ENCODE measurements at regions not wholly inside any gene's neighbourhood (a gene's known extent, or its start where the extent isn't known, plus 50 kb on each side); places are given as distances from the start of the nearest gene placed in this dataset.

DNA sequence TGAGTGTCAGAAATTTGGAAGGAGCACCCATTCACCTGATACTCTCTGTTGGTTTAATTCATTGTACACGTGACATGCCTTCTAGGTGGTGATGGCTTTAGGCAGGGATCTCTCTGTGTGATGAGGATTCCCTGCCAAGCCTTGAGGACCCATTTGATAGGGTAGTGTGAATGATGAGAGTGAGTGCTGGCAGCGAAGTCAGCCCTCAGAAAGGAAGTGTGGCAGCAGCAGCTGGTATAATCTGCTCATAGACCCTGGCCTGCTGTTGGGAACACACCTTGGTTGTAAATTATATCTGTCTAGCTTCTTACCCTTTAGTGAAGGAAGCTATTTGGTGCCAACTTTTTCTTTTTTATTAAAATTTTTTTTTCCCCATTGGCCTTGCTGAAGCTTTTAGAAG lies 164.5 kb downstream of the HAUS1 start:
- H3K9me2 ChIP-seq (replicated peaks; ENCODE audit: low read length): no peaks in the 10 kb centered on the region
- H3K4me2 ChIP-seq (ENCODE audit: low read length): no peak overlapping the region
- no peaks in the 10 kb centered on the region for H3F3A ChIP-seq (ENCODE audit: low read length, unreplicated experiment)
- H3K4me3 ChIP-seq (ENCODE audit: low read length): no peak overlapping the region
- no peak overlapping the region for H3K27ac ChIP-seq (ENCODE audit: low read length)
- H3K36me3 ChIP-seq (ENCODE audit: low read depth, low read length): no peaks in the 10 kb centered on the region
- no peaks in the 10 kb centered on the region for H3K27me3 ChIP-seq (ENCODE audit: low read length)
- no peak for ATAC-seq
- no peaks in the 10 kb centered on the region for H3K79me2 ChIP-seq (ENCODE audit: low read length)
- H3K4me1 ChIP-seq (ENCODE audit: insufficient read depth, low read length): peaks cover 4% of the 10 kb centered on the region
- no peak for DNase-seq
- H3K9me3 ChIP-seq (ENCODE audit: low read length): no peaks in the 10 kb centered on the region
- TF ChIP-seq EZH2phosphoT487 (IDR thresholded peaks at IDR 0.05; ENCODE audit: borderline replicate concordance, low read length) (no peak), EZH2 (IDR thresholded peaks at IDR 0.05; ENCODE audit: low read length, unreplicated experiment) (no peak)
- TF ChIP-seq, protein P1, sequence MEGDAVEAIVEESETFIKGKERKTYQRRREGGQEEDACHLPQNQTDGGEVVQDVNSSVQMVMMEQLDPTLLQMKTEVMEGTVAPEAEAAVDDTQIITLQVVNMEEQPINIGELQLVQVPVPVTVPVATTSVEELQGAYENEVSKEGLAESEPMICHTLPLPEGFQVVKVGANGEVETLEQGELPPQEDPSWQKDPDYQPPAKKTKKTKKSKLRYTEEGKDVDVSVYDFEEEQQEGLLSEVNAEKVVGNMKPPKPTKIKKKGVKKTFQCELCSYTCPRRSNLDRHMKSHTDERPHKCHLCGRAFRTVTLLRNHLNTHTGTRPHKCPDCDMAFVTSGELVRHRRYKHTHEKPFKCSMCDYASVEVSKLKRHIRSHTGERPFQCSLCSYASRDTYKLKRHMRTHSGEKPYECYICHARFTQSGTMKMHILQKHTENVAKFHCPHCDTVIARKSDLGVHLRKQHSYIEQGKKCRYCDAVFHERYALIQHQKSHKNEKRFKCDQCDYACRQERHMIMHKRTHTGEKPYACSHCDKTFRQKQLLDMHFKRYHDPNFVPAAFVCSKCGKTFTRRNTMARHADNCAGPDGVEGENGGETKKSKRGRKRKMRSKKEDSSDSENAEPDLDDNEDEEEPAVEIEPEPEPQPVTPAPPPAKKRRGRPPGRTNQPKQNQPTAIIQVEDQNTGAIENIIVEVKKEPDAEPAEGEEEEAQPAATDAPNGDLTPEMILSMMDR (conservative IDR thresholded peaks at IDR 0.05; ENCODE audit: low read depth, low read length): no peak
- no peak overlapping the region for H3K9ac ChIP-seq (ENCODE audit: low read length)
- BruUV-seq (replicated peaks): no TSS peak
- intact Hi-C loops (cut with micrococcal nuclease): loop anchor here (10.0 kb wide), 1 partner anchor 284 kb away; no protein-coding TSS in a partner anchor
- ChIA-PET POLR2A (ENCODE audit: unreplicated experiment) (no interaction called here), CTCF (no interaction called here)
- H2AFZ ChIP-seq (ENCODE audit: low read length): no peak overlapping the region
- H4K20me1 ChIP-seq (ENCODE audit: low read length): no peaks in the 10 kb centered on the region

DNA sequence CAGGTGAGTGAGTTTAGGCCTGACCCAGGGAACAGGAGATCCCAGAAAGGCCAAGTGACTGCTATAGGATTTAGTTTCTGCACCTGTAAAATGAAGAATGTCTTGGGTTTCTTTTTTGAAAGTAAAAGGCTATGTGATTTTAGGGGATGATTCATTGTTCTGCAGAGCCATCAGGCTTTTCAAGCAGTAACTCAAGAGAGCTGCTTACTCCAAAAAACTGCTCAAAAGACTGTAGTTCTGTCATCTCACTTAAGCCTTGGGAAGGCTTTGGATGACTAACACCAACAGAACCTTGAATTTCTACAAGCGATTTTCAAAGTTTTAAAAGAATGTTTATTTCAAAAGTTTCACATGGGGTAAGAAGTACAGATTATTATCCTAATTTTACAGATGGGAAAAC lies 165.1 kb downstream of the HAUS1 start:
- Histone ChIP-seq H2AFZ (ENCODE audit: low read length) (no peak overlapping the region), H3K9me2 (replicated peaks; ENCODE audit: low read length) (no peaks in the 10 kb centered on the region), H3K4me2 (ENCODE audit: low read length) (no peak overlapping the region), H3K27ac (ENCODE audit: low read length) (no peak overlapping the region), H3F3A (ENCODE audit: low read length, unreplicated experiment) (no peaks in the 10 kb centered on the region), H3K9me3 (ENCODE audit: low read length) (no peaks in the 10 kb centered on the region), H3K27me3 (ENCODE audit: low read length) (no peaks in the 10 kb centered on the region), H3K79me2 (ENCODE audit: low read length) (no peaks in the 10 kb centered on the region), H4K20me1 (ENCODE audit: low read length) (no peaks in the 10 kb centered on the region), H3K36me3 (ENCODE audit: low read depth, low read length) (no peaks in the 10 kb centered on the region), H3K4me1 (ENCODE audit: insufficient read depth, low read length) (peaks cover 5% of the 10 kb centered on the region), H3K9ac (ENCODE audit: low read length) (no peak overlapping the region), H3K4me3 (ENCODE audit: low read length) (no peak overlapping the region)
- POLR2A ChIA-PET (ENCODE audit: unreplicated experiment): no interaction called here
- DNase-seq (no peak), ATAC-seq (no peak)
- TF ChIP-seq EZH2 (IDR thresholded peaks at IDR 0.05; ENCODE audit: low read length, unreplicated experiment) (no peak), EZH2phosphoT487 (IDR thresholded peaks at IDR 0.05; ENCODE audit: borderline replicate concordance, low read length) (no peak)
- TF ChIP-seq, protein P1 (conservative IDR thresholded peaks at IDR 0.05; ENCODE audit: low read depth, low read length): no peak
- intact Hi-C loops (cut with micrococcal nuclease): loop anchor here (10.0 kb wide), 1 partner anchor 284 kb away; no protein-coding TSS in a partner anchor
- no TSS peak for BruUV-seq (replicated peaks)
- CTCF ChIA-PET: no interaction called here

DNA sequence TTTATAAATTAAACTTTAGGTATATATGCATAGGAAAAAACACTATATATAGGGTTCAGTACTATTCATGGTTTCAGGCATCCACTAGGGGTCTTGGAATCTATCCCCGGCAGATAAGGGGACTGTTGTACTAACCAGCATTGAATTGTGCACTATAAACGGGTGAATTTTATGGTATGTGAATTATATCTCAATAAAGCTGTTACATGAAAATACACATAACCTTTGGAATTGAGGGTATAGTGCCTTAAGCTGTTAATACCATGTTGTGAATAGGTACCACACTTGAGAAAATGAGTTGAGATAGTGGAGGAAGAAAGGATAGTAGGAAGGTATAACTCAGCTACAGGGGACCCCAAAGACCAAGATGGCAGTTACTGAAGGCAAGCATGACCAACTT lies 167.3 kb downstream of the HAUS1 start:
- Histone ChIP-seq H3K9ac (ENCODE audit: low read length) (no peak overlapping the region), H3K9me2 (replicated peaks; ENCODE audit: low read length) (no peaks in the 10 kb centered on the region), H3K4me1 (ENCODE audit: insufficient read depth, low read length) (peaks cover 5% of the 10 kb centered on the region), H4K20me1 (ENCODE audit: low read length) (no peaks in the 10 kb centered on the region), H2AFZ (ENCODE audit: low read length) (no peak overlapping the region), H3K27me3 (ENCODE audit: low read length) (no peaks in the 10 kb centered on the region), H3K9me3 (ENCODE audit: low read length) (no peaks in the 10 kb centered on the region), H3K4me3 (ENCODE audit: low read length) (no peak overlapping the region), H3K79me2 (ENCODE audit: low read length) (no peaks in the 10 kb centered on the region), H3K27ac (ENCODE audit: low read length) (no peak overlapping the region), H3K4me2 (ENCODE audit: low read length) (no peak overlapping the region), H3F3A (ENCODE audit: low read length, unreplicated experiment) (no peaks in the 10 kb centered on the region), H3K36me3 (ENCODE audit: low read depth, low read length) (no peaks in the 10 kb centered on the region)
- ATAC-seq (no peak), DNase-seq (no peak)
- intact Hi-C loops (cut with micrococcal nuclease): no loop called here
- no TSS peak for BruUV-seq (replicated peaks)
- ChIA-PET POLR2A (ENCODE audit: unreplicated experiment) (no interaction called here), CTCF (no interaction called here)
- TF ChIP-seq, protein P1 (conservative IDR thresholded peaks at IDR 0.05; ENCODE audit: low read depth, low read length): no peak
